ENCODE measurements at regions not wholly inside any gene's neighbourhood (a gene's known extent, or its start where the extent isn't known, plus 50 kb on each side); places are given as distances from the start of the nearest gene placed in this dataset.
"Not testable (repeated sequence)": the region's sequence is repeated elsewhere in the genome, so short reads cannot be mapped to it uniquely, and the experiment has no call there.

- not testable (repeated sequence) for H3K4me3 ChIP-seq (ENCODE audit: low read length in 2 of 2); H2AFZ ChIP-seq (ENCODE audit: low read length); H2BK120ac ChIP-seq (ENCODE audit: low read depth, low read length); H3K79me1 ChIP-seq (ENCODE audit: low read depth, low read length); H2BK15ac ChIP-seq (ENCODE audit: low read length); H3K14ac ChIP-seq (ENCODE audit: low read length); H3K9ac ChIP-seq (ENCODE audit: low read depth, low read length, poor library complexity); H3K4me1 ChIP-seq (ENCODE audit: control insufficient read depth in 2 of 2, insufficient read depth in 1 of 2, low read depth in 1 of 2, low read length in 2 of 2); H3K9me3 ChIP-seq (replicated peaks in 1 of 2; ENCODE audit: control insufficient read depth in 2 of 2, insufficient read depth in 1 of 2, low read depth in 1 of 2, low read length in 2 of 2); H3K36me3 ChIP-seq (replicated peaks in 1 of 2; ENCODE audit: control insufficient read depth in 2 of 2, insufficient read depth in 2 of 2, low read length in 2 of 2); H3K4ac ChIP-seq (ENCODE audit: low read length); H4K8ac ChIP-seq (ENCODE audit: low read depth, low read length); H2BK12ac ChIP-seq (ENCODE audit: low read length); DNase-seq (ENCODE audit: low spot score); H3K23ac ChIP-seq (ENCODE audit: low read depth, low read length, poor library complexity); H2AK5ac ChIP-seq (ENCODE audit: low read depth, low read length); H3K27me3 ChIP-seq (ENCODE audit: control insufficient read depth in 3 of 3, insufficient read depth in 3 of 3, low read depth in 1 of 3, low read length in 3 of 3); H3K18ac ChIP-seq (ENCODE audit: low read length); H4K91ac ChIP-seq (ENCODE audit: low read depth, low read length, poor library complexity); H2BK5ac ChIP-seq (ENCODE audit: low read length); H3K27ac ChIP-seq (replicated peaks; ENCODE audit: low read length); H3K4me2 ChIP-seq (ENCODE audit: insufficient read depth, low read length, poor library complexity, severe bottlenecking)
- no CpG with 5 or more reads among the region's 5 CpGs for WGBS, 2 donors (ENCODE audit: extremely low coverage in 2 of 2, insufficient read length in 2 of 2, insufficient replicate concordance in 1 of 2)
Measured at GRCh38 chr22:16700390-16700789, 107.8 kb upstream of the CCT8L2 start.

- Histone ChIP-seq H2BK120ac (ENCODE audit: low read depth, low read length) (no peak overlapping the region), H3K36me3 (replicated peaks in 1 of 2; ENCODE audit: control insufficient read depth in 2 of 2, insufficient read depth in 2 of 2, low read length in 2 of 2) (no peaks in the 10 kb centered on the region), H3K79me1 (ENCODE audit: low read depth, low read length) (no peaks in the 10 kb centered on the region), H2BK5ac (ENCODE audit: low read length) (no peak overlapping the region), H3K4me3 (ENCODE audit: low read length in 2 of 2) (no peak overlapping the region), H4K8ac (ENCODE audit: low read depth, low read length) (no peak overlapping the region), H3K4me2 (ENCODE audit: insufficient read depth, low read length, poor library complexity, severe bottlenecking) (no peak overlapping the region), H2AK5ac (ENCODE audit: low read depth, low read length) (no peak overlapping the region), H3K23ac (ENCODE audit: low read depth, low read length, poor library complexity) (no peak overlapping the region), H3K18ac (ENCODE audit: low read length) (no peak overlapping the region), H3K4me1 (ENCODE audit: control insufficient read depth in 2 of 2, insufficient read depth in 1 of 2, low read depth in 1 of 2, low read length in 2 of 2) (no peaks in the 10 kb centered on the region), H3K14ac (ENCODE audit: low read length) (no peak overlapping the region), H4K91ac (ENCODE audit: low read depth, low read length, poor library complexity) (no peak overlapping the region), H3K9me3 (replicated peaks in 1 of 2; ENCODE audit: control insufficient read depth in 2 of 2, insufficient read depth in 1 of 2, low read depth in 1 of 2, low read length in 2 of 2) (peaks cover 0 to 6% of the 10 kb centered on the region in 2 donors), H2BK15ac (ENCODE audit: low read length) (no peak overlapping the region), H2BK12ac (ENCODE audit: low read length) (no peak overlapping the region), H3K27me3 (ENCODE audit: control insufficient read depth in 3 of 3, insufficient read depth in 3 of 3, low read depth in 1 of 3, low read length in 3 of 3) (no peaks in the 10 kb centered on the region), H3K9ac (ENCODE audit: low read depth, low read length, poor library complexity) (no peak overlapping the region), H3K27ac (replicated peaks; ENCODE audit: low read length) (no peak overlapping the region), H3K4ac (ENCODE audit: low read length) (no peak overlapping the region), H2AFZ (ENCODE audit: low read length) (no peak overlapping the region)
- whole genome bisulfite sequencing, 2 donors (ENCODE audit: extremely low coverage in 2 of 2, insufficient read length in 2 of 2, insufficient replicate concordance in 1 of 2), result no CpG with 5 or more reads among the region's 5 CpGs
- no peak for DNase-seq (ENCODE audit: low spot score)
Measured at GRCh38 chr22:16699326-16699725, 106.7 kb upstream of the CCT8L2 start.

GRCh38 chr22:16697492-16698044 lies 105.0 kb upstream of the CCT8L2 start:
- H2BK5ac ChIP-seq (ENCODE audit: low read length); H2BK15ac ChIP-seq (ENCODE audit: low read length); H3K36me3 ChIP-seq (replicated peaks in 1 of 2; ENCODE audit: control insufficient read depth in 2 of 2, insufficient read depth in 2 of 2, low read length in 2 of 2); H3K18ac ChIP-seq (ENCODE audit: low read length); DNase-seq (ENCODE audit: low spot score); H3K23ac ChIP-seq (ENCODE audit: low read depth, low read length, poor library complexity); H3K27ac ChIP-seq (replicated peaks; ENCODE audit: low read length); H3K79me1 ChIP-seq (ENCODE audit: low read depth, low read length); H3K4ac ChIP-seq (ENCODE audit: low read length); H3K9ac ChIP-seq (ENCODE audit: low read depth, low read length, poor library complexity); H4K91ac ChIP-seq (ENCODE audit: low read depth, low read length, poor library complexity); H2BK12ac ChIP-seq (ENCODE audit: low read length); H4K8ac ChIP-seq (ENCODE audit: low read depth, low read length); H3K27me3 ChIP-seq (ENCODE audit: control insufficient read depth in 3 of 3, insufficient read depth in 3 of 3, low read depth in 1 of 3, low read length in 3 of 3); H3K4me3 ChIP-seq (ENCODE audit: low read length in 2 of 2); H3K4me1 ChIP-seq (ENCODE audit: control insufficient read depth in 2 of 2, insufficient read depth in 1 of 2, low read depth in 1 of 2, low read length in 2 of 2); H3K9me3 ChIP-seq (replicated peaks in 1 of 2; ENCODE audit: control insufficient read depth in 2 of 2, insufficient read depth in 1 of 2, low read depth in 1 of 2, low read length in 2 of 2); H2AFZ ChIP-seq (ENCODE audit: low read length); H2BK120ac ChIP-seq (ENCODE audit: low read depth, low read length); H2AK5ac ChIP-seq (ENCODE audit: low read depth, low read length); H3K4me2 ChIP-seq (ENCODE audit: insufficient read depth, low read length, poor library complexity, severe bottlenecking); H3K14ac ChIP-seq (ENCODE audit: low read length): not testable (repeated sequence)
- WGBS, 2 donors (ENCODE audit: extremely low coverage in 2 of 2, insufficient read length in 2 of 2, insufficient replicate concordance in 1 of 2), result no CpG with 5 or more reads among the region's 32 CpGs

- H2AK5ac ChIP-seq (ENCODE audit: low read depth, low read length); H2BK12ac ChIP-seq (ENCODE audit: low read length); H3K4me1 ChIP-seq (ENCODE audit: control insufficient read depth in 2 of 2, insufficient read depth in 1 of 2, low read depth in 1 of 2, low read length in 2 of 2); H3K4me3 ChIP-seq (ENCODE audit: low read length in 2 of 2); DNase-seq (ENCODE audit: low spot score); H3K27ac ChIP-seq (replicated peaks; ENCODE audit: low read length); H3K9me3 ChIP-seq (replicated peaks in 1 of 2; ENCODE audit: control insufficient read depth in 2 of 2, insufficient read depth in 1 of 2, low read depth in 1 of 2, low read length in 2 of 2); H3K79me1 ChIP-seq (ENCODE audit: low read depth, low read length); H4K8ac ChIP-seq (ENCODE audit: low read depth, low read length); H2BK120ac ChIP-seq (ENCODE audit: low read depth, low read length); H3K18ac ChIP-seq (ENCODE audit: low read length); H3K4ac ChIP-seq (ENCODE audit: low read length); H4K91ac ChIP-seq (ENCODE audit: low read depth, low read length, poor library complexity); H3K4me2 ChIP-seq (ENCODE audit: insufficient read depth, low read length, poor library complexity, severe bottlenecking); H2BK15ac ChIP-seq (ENCODE audit: low read length); H2BK5ac ChIP-seq (ENCODE audit: low read length); H3K23ac ChIP-seq (ENCODE audit: low read depth, low read length, poor library complexity); H3K36me3 ChIP-seq (replicated peaks in 1 of 2; ENCODE audit: control insufficient read depth in 2 of 2, insufficient read depth in 2 of 2, low read length in 2 of 2); H3K14ac ChIP-seq (ENCODE audit: low read length); H2AFZ ChIP-seq (ENCODE audit: low read length); H3K27me3 ChIP-seq (ENCODE audit: control insufficient read depth in 3 of 3, insufficient read depth in 3 of 3, low read depth in 1 of 3, low read length in 3 of 3); H3K9ac ChIP-seq (ENCODE audit: low read depth, low read length, poor library complexity): not testable (repeated sequence)
- whole genome bisulfite sequencing, 2 donors (ENCODE audit: extremely low coverage in 2 of 2, insufficient read length in 2 of 2, insufficient replicate concordance in 1 of 2), result no CpG with 5 or more reads among the region's 12 CpGs
Measured at GRCh38 chr22:16696900-16697299, 104.3 kb upstream of the CCT8L2 start.
